Cerebellar cortex (tissue), 1 donor: ENCODE measurements at regions not wholly inside any gene's neighbourhood (a gene's known extent, or its start where the extent isn't known, plus 50 kb on each side); places are given as distances from the start of the nearest gene placed in this dataset.
A peak's percentile ranks its signal among the peaks of the same experiment; 100 is the strongest.
"Not testable (repeated sequence)": the region's sequence is repeated elsewhere in the genome, so short reads cannot be mapped to it uniquely, and the experiment has no call there.

ENCODE experiments used
- DNase-seq: peaks from one replicate; pipeline ENCODE4 v3.0.0-alpha.2; 2015; ENCODE audit warnings: low spot score

GRCh38 chr6:15021074-15021473 is 224.8 kb upstream of the JARID2 start:
- DNase-seq = no peak

- DNase-seq = not testable (repeated sequence)
Observed at GRCh38 chr6:15023018-15023417, 222.9 kb upstream of the JARID2 start.

- no peak for DNase-seq
Observed at GRCh38 chr6:15023448-15023847, 222.4 kb upstream of the JARID2 start.

GRCh38 chr6:15025446-15025845 is 220.4 kb upstream of the JARID2 start:
- no peak for DNase-seq

- no peak for DNase-seq
Observed at GRCh38 chr6:15026832-15027231, 219.0 kb upstream of the JARID2 start.

GRCh38 chr6:15027472-15027871 is 218.4 kb upstream of the JARID2 start:
- no peak for DNase-seq

GRCh38 chr6:15032015-15032414 is 213.9 kb upstream of the JARID2 start:
- no peak for DNase-seq

- no peak for DNase-seq
Observed at GRCh38 chr6:15033850-15034203, 212.0 kb upstream of the JARID2 start.

- peak; percentile 90 for DNase-seq
Observed at GRCh38 chr6:15036690-15037245, 209.1 kb upstream of the JARID2 start.

- DNase-seq = no peak
Observed at GRCh38 chr6:15037253-15037652, 208.6 kb upstream of the JARID2 start.

GRCh38 chr6:15038013-15038791 is 207.7 kb upstream of the JARID2 start:
- DNase-seq = no peak

GRCh38 chr6:15039136-15039535 is 206.7 kb upstream of the JARID2 start:
- no peak for DNase-seq

- no peak for DNase-seq
Observed at GRCh38 chr6:15042938-15043337, 202.9 kb upstream of the JARID2 start.

GRCh38 chr6:15044146-15044882 is 201.6 kb upstream of the JARID2 start:
- DNase-seq = no peak

- DNase-seq = no peak
Observed at GRCh38 chr6:15044948-15045347, 200.9 kb upstream of the JARID2 start.

- no peak for DNase-seq
Observed at GRCh38 chr6:15046751-15047150, 199.1 kb upstream of the JARID2 start.

- no peak for DNase-seq
Observed at GRCh38 chr6:15048367-15048766, 197.5 kb upstream of the JARID2 start.

GRCh38 chr6:15058200-15059061 is 187.4 kb upstream of the JARID2 start:
- DNase-seq = no peak

- no peak for DNase-seq
Observed at GRCh38 chr6:15061180-15061641, 184.7 kb upstream of the JARID2 start.

- no peak for DNase-seq
Observed at GRCh38 chr6:15061908-15062515, 183.9 kb upstream of the JARID2 start.

GRCh38 chr6:15062516-15063252 is 183.2 kb upstream of the JARID2 start:
- no peak for DNase-seq
